ENCODE measurements at regions not wholly inside any gene's neighbourhood (a gene's known extent, or its start where the extent isn't known, plus 50 kb on each side); places are given as distances from the start of the nearest gene placed in this dataset.
"Not testable (repeated sequence)": the region's sequence is repeated elsewhere in the genome, so short reads cannot be mapped to it uniquely, and the experiment has no call there.

GRCh38 chr7:92968502-92968901, 132.1 kb upstream of the CDK6 start:
- FAIRE-seq = no peak

GRCh38 chr7:92967238-92967637, 130.9 kb upstream of the CDK6 start:
- FAIRE-seq = no peak

GRCh38 chr7:92964141-92964540, 127.8 kb upstream of the CDK6 start:
- FAIRE-seq = no peak

- FAIRE-seq = no peak
Observed at GRCh38 chr7:92963566-92963965, 127.2 kb upstream of the CDK6 start.

GRCh38 chr7:92961961-92962360, 125.6 kb upstream of the CDK6 start:
- no peak for FAIRE-seq

- no peak for FAIRE-seq
Observed at GRCh38 chr7:92956575-92956974, 120.2 kb upstream of the CDK6 start.

- no peak for FAIRE-seq
Observed at GRCh38 chr7:92955081-92955480, 118.7 kb upstream of the CDK6 start.

GRCh38 chr7:92953657-92954056, 117.3 kb upstream of the CDK6 start:
- no peak for FAIRE-seq

GRCh38 chr7:92949748-92950147, 113.4 kb upstream of the CDK6 start:
- no peak for FAIRE-seq

- no peak for FAIRE-seq
Observed at GRCh38 chr7:92945840-92946239, 109.5 kb upstream of the CDK6 start.

GRCh38 chr7:92944633-92945032, 108.3 kb upstream of the CDK6 start:
- FAIRE-seq = no peak

GRCh38 chr7:92942706-92943105, 106.3 kb upstream of the CDK6 start:
- not testable (repeated sequence) for FAIRE-seq

- no peak for FAIRE-seq
Observed at GRCh38 chr7:92939666-92940360, 103.4 kb upstream of the CDK6 start.

- FAIRE-seq = no peak
Observed at GRCh38 chr7:92934096-92934495, 97.7 kb upstream of the CDK6 start.

GRCh38 chr7:92932450-92932849, 96.1 kb upstream of the CDK6 start:
- no peak for FAIRE-seq

GRCh38 chr7:92930404-92930803, 94.0 kb upstream of the CDK6 start:
- FAIRE-seq = no peak

GRCh38 chr7:92926697-92927044, 90.3 kb upstream of the CDK6 start:
- FAIRE-seq = no peak

- no peak for FAIRE-seq
Observed at GRCh38 chr7:92925876-92926696, 89.7 kb upstream of the CDK6 start.

- FAIRE-seq = no peak
Observed at GRCh38 chr7:92924800-92925199, 88.4 kb upstream of the CDK6 start.

- FAIRE-seq = no peak
Observed at GRCh38 chr7:92917230-92917629, 80.9 kb upstream of the CDK6 start.

- FAIRE-seq = no peak
Observed at GRCh38 chr7:92916770-92917224, 80.4 kb upstream of the CDK6 start.

GRCh38 chr7:92915348-92915747, 79.0 kb upstream of the CDK6 start:
- FAIRE-seq = no peak

GRCh38 chr7:92914645-92915044, 78.3 kb upstream of the CDK6 start:
- FAIRE-seq = no peak

GRCh38 chr7:92913849-92914248, 77.5 kb upstream of the CDK6 start:
- no peak for FAIRE-seq

- no peak for FAIRE-seq
Observed at GRCh38 chr7:92910976-92911375, 74.6 kb upstream of the CDK6 start.

Data from A204.1 (cell line).